T-helper 22 cell (primary cell): ENCODE measurements at regions not wholly inside any gene's neighbourhood (a gene's known extent, or its start where the extent isn't known, plus 50 kb on each side); places are given as distances from the start of the nearest gene placed in this dataset.
"Not testable (repeated sequence)": the region's sequence is repeated elsewhere in the genome, so short reads cannot be mapped to it uniquely, and the experiment has no call there.

Experiments used
- DNase-seq: peaks from one replicate; pipeline ENCODE4 v3.0.0-alpha.2; 2020; ENCODE audit warnings: low read depth

DNA sequence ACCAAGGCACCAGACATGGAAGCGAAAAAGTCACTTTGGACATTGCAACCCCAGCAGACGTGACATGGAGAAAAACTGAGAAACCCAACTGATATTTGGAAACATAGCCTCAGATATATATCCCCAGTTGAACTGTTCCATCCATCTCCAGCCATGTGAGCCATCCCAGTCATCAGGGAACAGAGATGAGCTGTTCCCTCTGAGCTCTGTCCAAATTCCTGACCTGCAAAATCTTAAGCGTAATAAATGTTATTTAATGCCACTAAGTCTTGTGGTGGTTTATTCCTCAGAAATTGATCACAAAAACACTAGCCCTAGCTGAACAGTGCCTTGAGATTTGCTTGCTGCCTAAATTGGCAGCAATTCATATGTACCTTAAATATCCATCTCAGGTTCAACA is 182.8 kb downstream of the NRP2 start:
- DNase-seq = no peak

- DNase-seq = no peak
These were observed 182.2 kb downstream of the NRP2 start for GRCh38 chr2:205864491-205864890.

GRCh38 chr2:205862761-205863160 is 180.5 kb downstream of the NRP2 start:
- not testable (repeated sequence) for DNase-seq

DNA sequence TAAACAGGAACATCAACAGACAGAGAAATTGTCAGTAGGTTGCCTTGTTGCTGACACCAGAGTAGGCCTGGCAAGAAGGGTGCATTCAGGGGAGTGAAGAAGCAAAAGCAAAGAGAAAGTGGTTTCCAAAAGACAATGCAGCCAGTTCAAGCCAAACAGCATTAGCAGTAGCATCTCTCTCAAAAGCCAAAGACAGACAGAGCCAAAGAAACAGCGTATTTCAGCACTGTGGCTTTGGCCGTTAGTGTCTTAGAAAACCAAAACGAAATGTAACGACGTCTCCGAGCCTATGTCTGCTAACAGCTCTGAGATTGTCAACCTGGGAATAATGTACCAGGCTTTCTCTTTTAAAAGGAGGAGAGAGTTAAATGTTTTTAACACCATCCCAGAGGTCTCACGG is 178.6 kb downstream of the NRP2 start:
- DNase-seq = no peak

DNA sequence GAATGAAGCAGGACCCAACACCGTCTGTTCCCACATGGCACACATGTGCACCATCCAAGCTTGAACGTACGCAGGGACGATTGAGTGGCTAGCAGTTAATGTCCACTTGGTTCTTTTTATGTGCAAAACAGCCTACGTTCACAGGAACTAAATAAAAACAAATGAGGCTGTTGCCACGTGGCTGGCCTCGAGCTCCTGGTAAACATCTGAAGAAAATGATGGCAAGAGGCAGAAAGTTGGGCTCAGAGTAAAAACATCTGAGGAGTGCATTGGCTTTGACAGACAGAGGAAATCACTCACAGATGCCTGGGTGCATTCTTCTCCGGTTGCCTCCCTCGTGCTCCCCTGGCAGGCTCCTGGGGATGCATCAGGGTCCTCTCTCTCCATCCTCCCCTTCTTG is 177.9 kb downstream of the NRP2 start:
- no peak for DNase-seq

DNA sequence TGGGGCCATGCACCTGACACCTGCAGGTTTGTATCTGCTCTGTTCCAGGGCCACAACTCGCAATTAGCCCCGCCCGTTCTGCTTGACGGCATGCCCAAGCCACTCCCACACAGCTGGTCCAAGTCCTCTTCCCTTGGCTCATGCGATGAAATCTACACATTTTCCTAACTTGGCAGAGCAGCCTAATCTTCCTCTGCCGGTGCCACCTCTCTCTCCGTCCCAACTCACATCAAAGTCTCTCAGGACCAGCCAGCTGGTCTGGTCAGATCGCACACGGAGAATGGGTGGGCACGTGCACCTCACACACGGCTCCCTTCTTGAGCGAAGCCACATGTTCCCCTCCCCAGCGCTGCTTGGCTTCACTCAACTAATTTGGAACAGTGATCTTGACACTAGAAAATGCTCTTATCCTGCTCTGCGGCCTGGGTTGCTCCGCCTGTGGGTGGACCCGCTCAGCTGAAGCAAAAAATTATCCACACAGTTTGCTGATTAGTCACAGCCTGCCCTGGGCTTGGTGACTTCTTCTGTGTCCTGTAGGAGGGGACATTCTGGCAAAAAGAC is 176.7 kb downstream of the NRP2 start:
- no peak for DNase-seq

- no peak for DNase-seq
These were observed 176.0 kb downstream of the NRP2 start for GRCh38 chr2:205858275-205858674.

DNA sequence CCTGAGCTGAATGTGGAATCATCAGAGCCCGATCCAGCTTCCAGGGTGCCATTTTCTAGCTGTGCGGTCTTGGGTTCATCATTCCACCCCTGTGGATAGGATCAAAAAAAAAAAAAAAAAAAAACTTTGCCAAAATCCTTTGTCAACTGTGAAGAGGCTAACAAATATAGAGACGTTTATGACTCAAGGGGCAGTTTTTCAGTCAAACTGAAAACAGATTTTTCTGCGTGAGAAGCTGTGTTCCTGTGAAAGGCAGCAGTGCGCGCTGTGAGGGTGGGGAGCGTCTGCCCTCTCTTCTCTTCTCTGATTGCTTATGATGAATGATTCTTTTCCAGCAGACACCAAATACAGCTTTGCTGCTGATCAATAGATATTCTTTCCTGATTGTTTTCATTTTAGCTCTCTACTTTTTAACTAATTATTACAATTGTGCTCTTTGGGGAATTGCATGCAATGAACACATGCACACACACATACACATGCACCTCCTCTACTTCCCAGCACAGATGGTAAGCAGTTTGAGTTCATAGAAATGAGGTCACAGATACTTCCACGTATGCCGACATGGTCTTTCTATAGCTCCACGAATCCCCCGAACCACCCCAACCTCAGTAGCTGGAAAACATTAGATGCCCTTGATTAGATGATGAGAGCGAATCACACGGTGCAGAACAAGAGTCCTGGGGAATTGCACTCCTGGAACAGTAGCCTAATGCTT is 175.4 kb downstream of the NRP2 start:
- no peak for DNase-seq

- DNase-seq = no peak
These were observed 170.2 kb downstream of the NRP2 start for GRCh38 chr2:205852457-205852856.

DNA sequence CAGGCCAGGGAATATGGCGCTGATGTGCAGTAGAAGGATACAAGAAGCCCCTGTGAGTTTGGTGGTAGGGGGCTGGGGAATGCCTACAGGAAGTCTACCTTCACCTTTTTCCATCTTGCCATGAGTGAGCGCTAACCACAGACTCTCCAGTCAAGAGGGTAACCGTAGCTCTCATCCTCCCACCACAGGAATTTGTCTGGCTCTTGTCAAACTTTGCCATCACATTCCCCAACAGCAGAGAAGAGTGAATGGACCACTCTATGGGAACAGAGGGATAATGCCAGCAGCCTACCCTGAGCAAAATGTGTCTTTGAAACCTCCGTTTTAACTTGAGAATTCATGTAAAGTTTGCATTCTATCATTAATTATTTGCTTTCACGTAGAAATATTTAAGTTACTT is 168.3 kb downstream of the NRP2 start:
- DNase-seq = no peak

DNA sequence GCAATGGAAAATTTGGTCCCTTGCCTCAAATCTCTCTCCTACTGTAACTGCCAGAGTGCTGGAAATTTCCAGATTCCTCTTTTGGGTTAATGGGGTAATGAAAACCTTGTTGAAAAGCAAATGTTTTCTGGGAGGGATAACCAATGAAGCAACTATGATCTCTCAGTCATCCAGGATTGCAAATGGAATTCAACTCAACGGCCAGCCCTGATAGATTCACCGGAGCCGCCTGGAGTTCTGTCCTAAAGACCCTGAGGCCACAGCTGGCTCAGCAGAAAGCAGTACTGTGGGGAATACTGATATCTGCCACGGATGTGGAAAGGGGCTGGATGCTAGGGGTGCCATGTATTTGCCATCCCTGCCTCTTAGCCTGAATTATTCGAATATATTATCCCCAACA is 167.8 kb downstream of the NRP2 start:
- no peak for DNase-seq

- DNase-seq = no peak
These were observed 166.8 kb downstream of the NRP2 start for GRCh38 chr2:205849136-205849535.

- no peak for DNase-seq
These were observed 166.3 kb downstream of the NRP2 start for GRCh38 chr2:205848601-205849000.
